GM19035 (cell line): ENCODE measurements at regions not wholly inside any gene's neighbourhood (a gene's known extent, or its start where the extent isn't known, plus 50 kb on each side); places are given as distances from the start of the nearest gene placed in this dataset.
"Not testable (repeated sequence)": the region's sequence is repeated elsewhere in the genome, so short reads cannot be mapped to it uniquely, and the experiment has no call there.

ENCODE experiments used
- ATAC-seq: cut with Tn5 transposase; IDR thresholded peaks from one replicate; pipeline ENCODE4 v1.9.1; 2021; ENCODE audit not compliant: unreplicated experiment

DNA sequence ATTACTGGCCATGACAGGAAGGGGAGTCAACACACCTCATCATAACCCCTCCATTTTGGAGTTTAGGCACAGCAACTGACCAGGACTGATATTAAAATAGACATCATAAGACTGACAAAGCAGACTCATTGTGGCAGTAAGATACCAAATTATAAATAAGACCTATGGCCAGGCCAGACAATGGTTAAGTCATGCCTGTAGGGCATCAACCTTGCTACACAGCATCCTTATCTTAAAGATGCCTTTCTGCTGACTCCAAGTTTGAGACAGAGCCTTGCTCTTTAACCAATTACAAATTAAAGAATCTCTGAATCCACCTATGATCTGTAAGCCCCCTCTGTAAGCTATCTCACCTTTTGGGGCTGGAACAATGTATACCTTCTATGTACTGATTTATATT lies 65.5 kb downstream of the VCX2 start:
- no peak for ATAC-seq

DNA sequence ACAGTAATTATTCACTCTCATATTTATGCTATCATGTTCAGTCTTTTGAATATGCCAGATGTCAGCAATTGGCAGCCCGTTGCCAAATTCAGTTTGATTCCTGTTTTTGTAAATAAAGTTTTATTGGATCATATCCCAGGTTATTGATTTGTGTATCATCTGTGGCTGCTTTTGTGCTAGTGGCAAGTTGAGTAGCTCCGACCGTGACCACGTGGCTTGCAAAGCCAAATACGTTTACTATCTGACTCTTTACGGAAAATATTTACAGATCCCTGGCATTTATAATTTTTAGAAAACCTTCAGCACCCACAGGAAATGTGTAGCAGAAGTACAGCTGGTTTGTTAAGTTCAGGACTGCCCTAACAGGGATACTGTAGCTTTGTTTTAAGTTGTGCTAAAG lies 67.4 kb downstream of the VCX2 start:
- ATAC-seq: no peak

- ATAC-seq: no peak
These were observed 79.6 kb downstream of the VCX2 start for GRCh38 chrX:8091510-8091909.

GRCh38 chrX:8090906-8091305 lies 80.2 kb downstream of the VCX2 start:
- no peak for ATAC-seq

GRCh38 chrX:8090482-8090881 lies 80.6 kb downstream of the VCX2 start:
- no peak for ATAC-seq

DNA sequence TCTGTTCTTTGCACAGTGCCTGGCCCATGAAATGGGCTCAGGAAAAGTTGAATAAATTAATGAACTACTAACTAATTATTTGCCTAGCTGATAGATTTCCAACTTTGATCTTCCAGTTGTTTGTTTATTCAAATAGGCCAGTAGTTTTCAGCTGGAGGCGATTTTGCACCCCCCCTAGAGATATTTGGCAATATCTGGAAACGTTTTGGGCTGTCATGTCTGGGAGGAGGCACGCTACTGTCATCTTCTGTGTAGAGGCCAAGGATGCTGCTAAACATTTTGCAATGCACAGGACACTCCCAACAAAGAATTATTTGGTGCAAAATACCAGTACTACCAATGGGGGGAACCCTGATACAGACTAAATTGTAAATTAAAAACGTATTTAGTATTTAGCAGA lies 81.9 kb downstream of the VCX2 start:
- ATAC-seq: no peak

DNA sequence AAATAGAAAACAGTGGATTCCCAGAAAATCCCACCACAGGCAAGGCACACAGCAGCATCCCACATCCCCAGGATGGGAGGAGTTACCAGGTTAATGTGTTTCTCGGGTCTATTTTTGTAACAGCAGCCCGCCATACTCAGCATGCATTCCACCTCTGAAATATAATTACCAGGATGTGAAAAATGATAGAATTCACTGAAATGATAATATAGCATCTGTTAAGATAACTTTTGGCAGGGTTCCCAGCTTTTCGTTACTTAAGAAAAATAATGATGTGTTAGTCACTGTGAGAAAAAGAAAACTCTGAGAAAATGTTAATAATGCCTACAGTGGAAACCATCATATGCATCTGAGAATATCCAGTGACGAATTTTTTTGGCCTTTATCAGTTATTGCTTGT lies 87.1 kb downstream of the VCX2 start:
- no peak for ATAC-seq

GRCh38 chrX:8083286-8083685 lies 87.8 kb downstream of the VCX2 start:
- ATAC-seq: no peak

DNA sequence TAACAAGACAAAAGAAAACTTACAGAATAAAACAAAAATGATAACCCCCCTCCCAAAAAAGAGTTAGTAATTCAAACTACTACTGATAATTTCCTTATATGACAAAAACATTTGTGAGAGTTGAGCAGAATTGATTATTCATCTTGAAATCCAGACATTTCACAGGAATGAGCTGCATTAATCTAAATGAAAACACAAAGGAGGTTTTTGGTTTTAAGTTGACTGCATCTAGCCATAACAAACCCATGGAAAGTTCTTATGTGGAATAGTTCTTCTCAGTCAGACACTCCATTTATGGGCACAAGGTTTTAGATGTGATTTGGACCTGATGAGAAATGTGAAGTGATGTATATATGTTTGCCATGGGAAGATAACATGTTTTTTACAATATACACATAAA lies 95.4 kb downstream of the VCX2 start:
- ATAC-seq: no peak

GRCh38 chrX:8067754-8068462 lies 103.2 kb downstream of the VCX2 start:
- ATAC-seq: no peak

- no peak for ATAC-seq
These were observed 118.2 kb downstream of the VCX2 start for GRCh38 chrX:8052909-8053308.

- ATAC-seq: no peak
These were observed 121.2 kb downstream of the VCX2 start for GRCh38 chrX:8049827-8050226.

- no peak for ATAC-seq
These were observed 121.3 kb upstream of the PNPLA4 start for GRCh38 chrX:8048466-8048865.

DNA sequence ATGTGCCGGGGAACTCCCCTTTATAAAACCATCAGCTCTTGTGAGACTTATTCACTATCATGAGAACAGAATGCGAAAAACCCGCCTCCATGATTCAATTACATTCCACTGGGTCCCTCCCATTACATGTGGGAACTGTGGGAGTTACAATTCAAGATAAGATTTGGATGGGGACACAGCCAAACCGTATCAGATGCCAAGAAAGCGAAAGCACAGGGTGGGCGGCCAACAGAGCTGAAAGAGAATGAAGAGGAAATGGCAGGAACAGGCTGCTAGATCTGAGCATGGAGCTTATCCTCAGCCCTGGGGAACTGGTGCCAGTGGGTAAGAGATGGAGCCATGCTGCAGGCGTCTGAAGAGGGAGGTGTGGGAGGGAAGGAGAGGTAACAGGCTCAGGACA lies 117.7 kb upstream of the PNPLA4 start:
- ATAC-seq: no peak

DNA sequence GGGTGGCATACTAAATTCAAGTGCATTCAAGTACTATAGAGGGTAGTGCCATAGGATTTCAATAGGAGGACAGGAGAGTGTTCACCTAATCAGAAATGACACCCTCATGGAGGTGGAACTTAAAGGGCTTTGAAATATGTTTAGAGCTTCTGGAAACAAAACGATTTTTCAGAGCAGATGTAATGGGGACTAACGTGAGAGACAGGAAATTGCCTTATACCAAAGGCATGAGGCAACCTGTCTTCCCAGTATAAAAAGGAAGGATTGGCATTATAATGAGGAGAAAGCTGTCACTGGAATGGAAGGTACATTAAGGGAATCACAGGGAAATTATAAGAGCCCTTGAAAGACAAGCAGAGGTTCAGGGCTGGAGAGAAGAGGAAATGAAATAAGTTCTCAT lies 116.3 kb upstream of the PNPLA4 start:
- no peak for ATAC-seq

- no peak for ATAC-seq
These were observed 115.9 kb upstream of the PNPLA4 start for GRCh38 chrX:8043121-8043520.

GRCh38 chrX:8042304-8042703 lies 115.1 kb upstream of the PNPLA4 start:
- ATAC-seq: no peak

GRCh38 chrX:8039711-8040110 lies 112.5 kb upstream of the PNPLA4 start:
- not testable (repeated sequence) for ATAC-seq

DNA sequence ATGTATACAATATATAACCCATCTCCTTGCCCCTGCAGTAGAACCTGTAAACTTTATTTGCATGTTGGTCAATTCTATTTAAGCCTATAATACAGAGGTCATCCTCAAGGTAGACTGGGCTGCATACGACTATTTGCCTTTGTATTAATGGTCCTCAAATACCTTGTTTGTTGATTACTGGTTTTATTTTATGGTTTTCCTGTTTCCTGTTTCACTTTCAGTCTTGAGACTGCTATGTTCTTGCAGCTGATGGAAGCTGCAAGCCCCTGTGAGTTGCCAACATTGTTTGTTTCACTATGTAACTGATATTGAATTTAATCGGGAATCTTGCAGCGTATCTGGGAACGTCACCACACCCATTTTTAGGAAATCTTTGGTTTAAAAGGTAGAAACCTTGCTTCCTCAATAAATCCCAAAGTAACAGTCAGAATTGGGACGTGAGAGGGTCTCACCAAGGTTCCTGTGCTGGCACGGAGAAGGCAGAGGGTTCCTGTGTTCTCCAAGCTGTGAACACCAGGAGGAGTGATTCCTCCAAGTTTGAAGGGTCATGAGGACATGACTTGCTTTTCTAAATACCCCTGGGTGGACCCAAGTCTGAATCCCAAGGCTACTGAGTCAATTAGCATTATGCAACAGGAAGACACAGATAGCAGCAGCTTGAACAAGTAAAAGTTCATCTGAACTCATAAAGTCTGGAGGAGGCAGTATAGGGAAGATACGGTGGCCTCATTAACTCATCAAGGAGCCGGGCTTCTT lies 110.6 kb upstream of the PNPLA4 start:
- no peak for ATAC-seq

DNA sequence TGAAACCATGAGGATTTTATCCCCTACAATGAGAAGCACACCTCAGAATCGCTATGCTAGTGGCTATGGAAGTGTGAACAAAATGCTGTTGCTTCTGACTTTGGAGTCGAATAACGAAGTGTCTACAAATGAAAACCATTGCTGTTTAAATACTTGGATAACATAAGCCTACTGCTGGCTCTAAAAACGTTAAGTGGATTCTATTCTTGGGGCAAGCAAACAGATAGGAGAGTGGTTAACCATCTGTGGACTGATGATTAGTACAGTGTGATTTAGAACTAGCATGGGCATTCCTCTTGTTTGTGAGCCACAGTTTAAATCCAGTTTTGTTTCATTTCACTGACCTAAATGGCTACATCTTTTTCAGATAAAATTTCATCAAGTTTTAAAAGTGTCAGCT lies 109.7 kb upstream of the PNPLA4 start:
- ATAC-seq: no peak

DNA sequence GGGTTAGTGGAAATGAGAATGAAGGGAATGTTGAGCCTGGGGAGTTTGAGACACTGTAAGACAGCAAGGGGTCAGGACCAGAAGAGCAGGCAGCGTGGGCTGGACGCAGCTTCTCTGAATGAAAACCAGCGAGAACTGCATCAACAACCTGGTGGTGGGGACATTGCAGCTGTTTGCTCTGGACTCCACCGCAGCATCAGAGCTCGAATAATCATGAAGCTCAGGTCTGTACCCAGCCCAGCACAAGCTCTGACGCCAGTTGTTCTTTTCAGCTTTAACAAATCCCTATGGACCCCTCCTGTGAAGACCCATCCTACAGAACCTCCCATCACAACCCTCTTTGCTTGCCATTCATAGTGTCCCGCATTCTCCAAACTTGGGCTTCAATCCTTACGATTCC lies 106.8 kb upstream of the PNPLA4 start:
- no peak for ATAC-seq

DNA sequence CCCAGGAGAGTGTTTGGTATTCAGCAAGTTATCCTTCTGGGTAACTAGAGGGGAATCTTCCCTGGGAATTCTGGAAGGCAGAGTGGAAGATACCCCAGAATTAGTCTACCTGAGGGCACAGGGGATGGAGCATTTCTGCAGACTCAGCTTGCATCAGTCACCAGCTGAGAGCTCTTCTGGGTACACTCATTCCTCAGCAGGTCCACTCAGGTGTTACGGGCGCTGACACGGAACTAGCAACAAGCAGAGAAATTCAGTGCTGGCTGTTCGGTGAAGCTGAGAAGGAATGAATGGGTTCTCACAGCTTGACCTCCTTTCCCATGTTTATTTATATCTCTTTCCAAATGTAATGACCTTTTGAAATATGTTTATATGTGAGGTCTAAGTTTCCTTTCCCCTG lies 106.0 kb upstream of the PNPLA4 start:
- no peak for ATAC-seq

GRCh38 chrX:8030361-8030760 lies 103.1 kb upstream of the PNPLA4 start:
- no peak for ATAC-seq
